ENCODE measurements at regions not wholly inside any gene's neighbourhood (a gene's known extent, or its start where the extent isn't known, plus 50 kb on each side); places are given as distances from the start of the nearest gene placed in this dataset.

GRCh38 chr6:84317463-84317862, 90.0 kb upstream of the CEP162 start:
- TF ChIP-seq CTCF (conservative IDR thresholded peaks at IDR 0.05): no peak
- H3K9me3 Mint-ChIP-seq: no peaks in the 10 kb centered on the region
- no peak overlapping the region for H3K9ac ChIP-seq (ENCODE audit: extremely low read depth, low read length, poor library complexity, severe bottlenecking)

GRCh38 chr6:84314377-84314898, 87.0 kb upstream of the CEP162 start:
- H3K4me3 Mint-ChIP-seq: no peak overlapping the region
- no peaks in the 10 kb centered on the region for H3K27me3 Mint-ChIP-seq (ENCODE audit: insufficient read depth)
- TF ChIP-seq CTCF (conservative IDR thresholded peaks at IDR 0.05): no peak
- Histone ChIP-seq H3K9ac (ENCODE audit: extremely low read depth, low read length, poor library complexity, severe bottlenecking) (no peak overlapping the region), H3K9me3 (ENCODE audit: control insufficient read depth, low read length) (no peaks in the 10 kb centered on the region), H3K4me3 (ENCODE audit: low read length) (no peak overlapping the region), H3K27ac (ENCODE audit: low read depth, low read length) (no peak overlapping the region), H3K36me3 (ENCODE audit: control insufficient read depth, insufficient read depth, low read length) (no peaks in the 10 kb centered on the region), H3K4me1 (ENCODE audit: control insufficient read depth, insufficient read depth, low read length) (no peaks in the 10 kb centered on the region), H3K27me3 (ENCODE audit: control insufficient read depth, insufficient read depth, low read length, poor library complexity, severe bottlenecking) (no peaks in the 10 kb centered on the region)
- 67 to 89% methylated on average over 1 of the region's 1 CpG for WGBS, 2 experiments (ENCODE audit: insufficient coverage in 1 of 2, insufficient read length in 1 of 2)
- H3K27ac Mint-ChIP-seq: no peak overlapping the region
- H3K4me1 Mint-ChIP-seq: no peaks in the 10 kb centered on the region
- no peaks in the 10 kb centered on the region for H3K36me3 Mint-ChIP-seq (ENCODE audit: low read depth)
- no peaks in the 10 kb centered on the region for H3K9me3 Mint-ChIP-seq
- no peak for DNase-seq

More at GRCh38 chr6:84317463-84317862, 90.0 kb upstream of the CEP162 start:
- no peak for DNase-seq
- Mint-ChIP-seq H3K4me3 (no peak overlapping the region), H3K27me3 (ENCODE audit: insufficient read depth) (no peaks in the 10 kb centered on the region), H3K27ac (no peak overlapping the region), H3K4me1 (no peaks in the 10 kb centered on the region), H3K36me3 (ENCODE audit: low read depth) (no peaks in the 10 kb centered on the region)
- Histone ChIP-seq H3K27me3 (ENCODE audit: control insufficient read depth, insufficient read depth, low read length, poor library complexity, severe bottlenecking) (no peaks in the 10 kb centered on the region), H3K36me3 (ENCODE audit: control insufficient read depth, insufficient read depth, low read length) (no peaks in the 10 kb centered on the region), H3K4me3 (ENCODE audit: low read length) (no peak overlapping the region), H3K27ac (ENCODE audit: low read depth, low read length) (no peak overlapping the region), H3K4me1 (ENCODE audit: control insufficient read depth, insufficient read depth, low read length) (no peaks in the 10 kb centered on the region), H3K9me3 (ENCODE audit: control insufficient read depth, low read length) (no peaks in the 10 kb centered on the region)
- no CpG with 5 or more reads among the region's 2 CpGs for WGBS, 2 experiments (ENCODE audit: insufficient coverage in 1 of 2, insufficient read length in 1 of 2)

GRCh38 chr6:84309336-84309735, 81.9 kb upstream of the CEP162 start:
- H3K36me3 ChIP-seq (ENCODE audit: control insufficient read depth, insufficient read depth, low read length): no peaks in the 10 kb centered on the region
- no peak overlapping the region for H3K27ac Mint-ChIP-seq
- H3K27me3 ChIP-seq (ENCODE audit: control insufficient read depth, insufficient read depth, low read length, poor library complexity, severe bottlenecking): no peaks in the 10 kb centered on the region
- no peaks in the 10 kb centered on the region for H3K4me1 ChIP-seq (ENCODE audit: control insufficient read depth, insufficient read depth, low read length)
- H3K9me3 ChIP-seq (ENCODE audit: control insufficient read depth, low read length): no peaks in the 10 kb centered on the region
- H3K27ac ChIP-seq (ENCODE audit: low read depth, low read length): no peak overlapping the region
- no peaks in the 10 kb centered on the region for H3K36me3 Mint-ChIP-seq (ENCODE audit: low read depth)
- DNase-seq: no peak
- no peaks in the 10 kb centered on the region for H3K27me3 Mint-ChIP-seq (ENCODE audit: insufficient read depth)
- WGBS, 2 experiments (ENCODE audit: insufficient coverage in 1 of 2, insufficient read length in 1 of 2): 100% methylated on average over 1 of the region's 2 CpGs; no CpG with 5 or more reads in 1 of the 2 experiments
- no peak overlapping the region for H3K9ac ChIP-seq (ENCODE audit: extremely low read depth, low read length, poor library complexity, severe bottlenecking)
- TF ChIP-seq CTCF (conservative IDR thresholded peaks at IDR 0.05): no peak
- no peaks in the 10 kb centered on the region for H3K4me1 Mint-ChIP-seq
- no peaks in the 10 kb centered on the region for H3K9me3 Mint-ChIP-seq
- H3K4me3 Mint-ChIP-seq: no peak overlapping the region
- no peak overlapping the region for H3K4me3 ChIP-seq (ENCODE audit: low read length)
